Parathyroid adenoma (tissue), 2 donors: ENCODE measurements at regions not wholly inside any gene's neighbourhood (a gene's known extent, or its start where the extent isn't known, plus 50 kb on each side); places are given as distances from the start of the nearest gene placed in this dataset.

Experiments
- H2AFZ ChIP-seq: fragments of 300-600 bp; sonication (generic); one replicate; pipeline ENCODE4 v1.7.0; 2017; ENCODE audit warnings: antibody characterized with exemption, mild to moderate bottlenecking
- H3K27ac ChIP-seq: fragments of 300-600 bp; sonication (generic); one replicate; pipeline ENCODE4 v1.7.0; 2017
- H3K27me3 ChIP-seq: fragments of 300-600 bp; sonication (generic); one replicate; pipeline ENCODE4 v1.7.0; 2017; ENCODE audit warnings: low read length; ENCODE audit not compliant: control insufficient read depth, insufficient read depth
- H3K36me3 ChIP-seq: fragments of 300-600 bp; sonication (generic); one replicate; pipeline ENCODE4 v1.7.0; 2017; ENCODE audit warnings: low read length; ENCODE audit not compliant: control insufficient read depth, insufficient read depth
- H3K4me1 ChIP-seq: fragments of 300-600 bp; sonication (generic); one replicate; pipeline ENCODE4 v1.7.0; 2017; ENCODE audit warnings: control low read depth
- H3K4me2 ChIP-seq: fragments of 300-600 bp; sonication (generic); one replicate; pipeline ENCODE4 v1.7.0; 2017; ENCODE audit warnings: low read length
- H3K4me3 ChIP-seq: fragments of 300-600 bp; sonication (generic); one replicate; pipeline ENCODE4 v1.7.0; 2017; ENCODE audit warnings: low read depth, low read length
- H3K79me2 ChIP-seq: fragments of 300-600 bp; sonication (generic); one replicate; pipeline ENCODE4 v1.7.0; 2017; ENCODE audit warnings: control low read depth
- H3K9ac ChIP-seq: fragments of 300-600 bp; sonication (generic); one replicate; pipeline ENCODE4 v1.7.0; 2017; ENCODE audit warnings: mild to moderate bottlenecking
- H3K9me3 ChIP-seq: fragments of 300-600 bp; sonication (generic); one replicate; pipeline ENCODE4 v1.7.0; 2017; ENCODE audit warnings: low read length; ENCODE audit not compliant: control insufficient read depth
- CTCF ChIP-seq: fragments of 300-600 bp; sonication (generic); IDR thresholded peaks from one replicate; pipeline ENCODE4 v1.7.0; 2017; ENCODE audit warnings: antibody characterized with exemption, mild to moderate bottlenecking
- donor health status: primary hyperparathyroidism.

- H3K27me3 ChIP-seq, result no peaks in the 10 kb centered on the region
- H3K9me3 ChIP-seq, result no peaks in the 10 kb centered on the region
- TF ChIP-seq CTCF, result no peak
- no peaks in the 10 kb centered on the region for H3K36me3 ChIP-seq
- no peaks in the 10 kb centered on the region for H3K4me1 ChIP-seq
- H3K79me2 ChIP-seq, result no peaks in the 10 kb centered on the region
- no peak overlapping the region for H3K9ac ChIP-seq
- no peak overlapping the region for H2AFZ ChIP-seq
- no peak overlapping the region for H3K4me2 ChIP-seq
- no peak overlapping the region for H3K4me3 ChIP-seq
- H3K27ac ChIP-seq, result no peak overlapping the region
Measured at GRCh38 chr6:168903613-168904345, 349.9 kb downstream of the THBS2 start.

GRCh38 chr6:168902075-168902474 lies 351.6 kb downstream of the THBS2 start:
- no peaks in the 10 kb centered on the region for H3K36me3 ChIP-seq
- no peaks in the 10 kb centered on the region for H3K4me1 ChIP-seq
- no peak overlapping the region for H3K4me3 ChIP-seq
- no peaks in the 10 kb centered on the region for H3K79me2 ChIP-seq
- H3K9me3 ChIP-seq, result no peaks in the 10 kb centered on the region
- no peak overlapping the region for H3K27ac ChIP-seq
- TF ChIP-seq CTCF, result no peak
- no peak overlapping the region for H3K9ac ChIP-seq
- no peak overlapping the region for H2AFZ ChIP-seq
- H3K4me2 ChIP-seq, result no peak overlapping the region
- H3K27me3 ChIP-seq, result no peaks in the 10 kb centered on the region

GRCh38 chr6:168901076-168901475 lies 352.6 kb downstream of the THBS2 start:
- Histone ChIP-seq H3K27me3 (no peaks in the 10 kb centered on the region), H3K79me2 (no peaks in the 10 kb centered on the region), H3K36me3 (no peaks in the 10 kb centered on the region), H3K4me1 (no peaks in the 10 kb centered on the region), H3K27ac (no peak overlapping the region), H3K4me3 (no peak overlapping the region), H3K4me2 (no peak overlapping the region), H3K9ac (no peak overlapping the region), H2AFZ (no peak overlapping the region), H3K9me3 (no peaks in the 10 kb centered on the region)
- TF ChIP-seq CTCF, result no peak

- no peak for TF ChIP-seq CTCF
- no peaks in the 10 kb centered on the region for H3K4me1 ChIP-seq
- no peaks in the 10 kb centered on the region for H3K9me3 ChIP-seq
- no peaks in the 10 kb centered on the region for H3K36me3 ChIP-seq
- H2AFZ ChIP-seq, result peak overlapping the region; percentile 53
- H3K9ac ChIP-seq, result no peak overlapping the region
- no peak overlapping the region for H3K4me3 ChIP-seq
- no peaks in the 10 kb centered on the region for H3K27me3 ChIP-seq
- no peak overlapping the region for H3K4me2 ChIP-seq
- H3K79me2 ChIP-seq, result no peaks in the 10 kb centered on the region
- H3K27ac ChIP-seq, result no peak overlapping the region
Measured at GRCh38 chr6:168896321-168896720, 357.3 kb downstream of the THBS2 start.
